Large intestine (tissue), 3 donors: ENCODE measurements at regions not wholly inside any gene's neighbourhood (a gene's known extent, or its start where the extent isn't known, plus 50 kb on each side); places are given as distances from the start of the nearest gene placed in this dataset.
"Not testable (repeated sequence)": the region's sequence is repeated elsewhere in the genome, so short reads cannot be mapped to it uniquely, and the experiment has no call there.

ENCODE experiments used
- DNase-seq, 2 donors: peaks; one replicate each; pipeline versions ENCODE4 v3.0.0 to v3.0.0-alpha.2; 2013
- H3K27ac ChIP-seq: one replicate; pipeline ENCODE4 v1.5.1; 2013; ENCODE audit warnings: low read length
- H3K27me3 ChIP-seq: 2 replicates; pipeline ENCODE4 v1.6.1; 2013; ENCODE audit warnings: low read length; ENCODE audit not compliant: control insufficient read depth, insufficient read depth
- H3K36me3 ChIP-seq: 2 replicates; pipeline ENCODE4 v1.6.1; 2013; ENCODE audit warnings: low read length; ENCODE audit not compliant: control insufficient read depth, insufficient read depth
- H3K4me1 ChIP-seq: one replicate; pipeline ENCODE4 v1.6.1; 2013; ENCODE audit warnings: low read length; ENCODE audit not compliant: control insufficient read depth, insufficient read depth
- H3K4me3 ChIP-seq: one replicate; pipeline ENCODE4 v1.5.1; 2013; ENCODE audit warnings: low read length
- H3K9me3 ChIP-seq: one replicate; pipeline ENCODE4 v1.6.1; 2013; ENCODE audit warnings: mild to moderate bottlenecking, low read depth, low read length, moderate library complexity; ENCODE audit not compliant: control insufficient read depth
- WGBS: methylation state at CpG from one replicate; pipeline ENCODE4 v1.1.5; 2013; ENCODE audit warnings: low lambda C conversion rate; ENCODE audit not compliant: insufficient coverage; 5-methylcytosine and 5-hydroxymethylcytosine counted together

DNA sequence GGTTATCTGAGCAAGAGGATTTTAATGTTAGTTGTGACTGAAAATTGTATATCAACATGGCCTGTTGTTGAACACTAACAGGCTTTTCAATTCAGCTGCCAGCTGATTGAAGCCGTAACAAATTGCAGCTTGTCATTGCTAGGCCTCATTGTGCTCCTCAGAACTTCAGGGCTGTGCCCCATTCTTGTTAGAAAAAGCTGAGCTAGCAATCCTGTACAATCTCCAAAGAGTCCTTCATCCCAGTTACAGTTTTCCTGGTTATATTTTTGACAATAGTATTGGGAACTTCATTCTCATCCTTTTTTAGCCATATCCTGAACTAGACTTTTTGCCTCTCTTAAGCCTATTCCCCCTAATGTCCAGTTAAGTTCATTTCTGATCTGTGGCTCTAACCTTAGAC is 564.1 kb upstream of the ATXN7L3B start:
- H3K4me3 ChIP-seq: no peak overlapping the region
- no peak for DNase-seq
- no CpG with 5 or more reads among the region's 1 CpG for WGBS

DNA sequence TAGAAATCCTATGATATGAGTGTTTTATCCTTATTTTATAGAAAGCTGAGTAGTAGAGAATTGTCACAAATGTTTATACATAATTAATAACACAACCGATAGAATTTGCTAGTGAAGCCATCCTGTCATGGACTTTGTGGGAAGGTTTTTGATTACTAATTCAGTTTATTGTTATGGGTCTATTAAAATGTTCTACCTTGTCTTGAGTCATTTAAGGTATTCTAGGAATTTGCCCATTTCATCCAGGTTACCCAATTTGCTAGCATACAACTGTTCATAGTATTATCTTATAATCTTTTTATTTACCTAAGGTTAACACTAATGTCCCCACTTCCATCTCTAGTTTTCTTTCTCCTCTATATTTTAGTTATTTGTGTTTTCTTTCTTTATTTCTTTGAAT is 553.1 kb upstream of the ATXN7L3B start:
- Histone ChIP-seq H3K9me3 (no peaks in the 10 kb centered on the region), H3K4me3 (no peak overlapping the region), H3K36me3 (no peaks in the 10 kb centered on the region), H3K27ac (no peak overlapping the region), H3K27me3 (no peaks in the 10 kb centered on the region), H3K4me1 (no peaks in the 10 kb centered on the region)
- no CpG with 5 or more reads among the region's 1 CpG for WGBS
- DNase-seq: no peak

More for the DNA sequence above, 564.1 kb upstream of the ATXN7L3B start:
- Histone ChIP-seq H3K36me3 (no peaks in the 10 kb centered on the region), H3K27me3 (no peaks in the 10 kb centered on the region), H3K27ac (no peak overlapping the region), H3K4me1 (no peaks in the 10 kb centered on the region), H3K9me3 (no peaks in the 10 kb centered on the region)

GRCh38 chr12:73991138-73991537 is 546.5 kb upstream of the ATXN7L3B start:
- Histone ChIP-seq H3K27me3 (no peaks in the 10 kb centered on the region), H3K27ac (no peak overlapping the region), H3K4me3 (no peak overlapping the region), H3K36me3 (no peaks in the 10 kb centered on the region), H3K9me3 (no peaks in the 10 kb centered on the region), H3K4me1 (no peaks in the 10 kb centered on the region)
- 79% methylated on average over 3 of the region's 3 CpGs for WGBS
- no peak for DNase-seq

- Histone ChIP-seq H3K27ac (no peak overlapping the region), H3K4me3 (no peak overlapping the region), H3K27me3 (no peaks in the 10 kb centered on the region), H3K9me3 (no peaks in the 10 kb centered on the region), H3K36me3 (no peaks in the 10 kb centered on the region), H3K4me1 (no peaks in the 10 kb centered on the region)
- no peak for DNase-seq
- no CpG with 5 or more reads among the region's 1 CpG for WGBS
Observed at GRCh38 chr12:73998894-73999293, 538.7 kb upstream of the ATXN7L3B start.

DNA sequence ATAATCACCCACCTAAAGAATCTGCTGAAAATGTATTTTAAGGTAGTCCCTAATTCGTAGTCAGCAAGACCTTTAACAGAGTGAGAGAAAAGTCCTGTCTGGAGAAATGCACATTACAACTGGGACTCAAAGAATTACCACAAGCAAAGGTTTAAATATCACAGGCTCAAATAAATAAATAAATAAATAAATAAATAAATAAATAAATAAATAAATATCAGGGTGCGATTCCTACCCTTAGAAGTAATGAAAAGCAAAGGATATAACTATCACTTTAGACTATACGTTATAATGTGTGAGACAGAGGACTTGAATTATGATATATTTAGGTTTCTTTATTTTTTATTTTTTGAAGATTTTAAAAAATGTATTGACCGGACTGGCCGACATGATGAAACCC is 522.5 kb upstream of the ATXN7L3B start:
- no peak overlapping the region for H3K27ac ChIP-seq
- no peaks in the 10 kb centered on the region for H3K4me1 ChIP-seq
- no peak for DNase-seq
- H3K36me3 ChIP-seq: no peaks in the 10 kb centered on the region
- H3K9me3 ChIP-seq: no peaks in the 10 kb centered on the region
- 85% methylated on average over 2 of the region's 5 CpGs for WGBS
- no peaks in the 10 kb centered on the region for H3K27me3 ChIP-seq
- H3K4me3 ChIP-seq: no peak overlapping the region

GRCh38 chr12:74016324-74016723 is 521.3 kb upstream of the ATXN7L3B start:
- not testable (repeated sequence) for H3K9me3 ChIP-seq, DNase-seq, H3K4me1 ChIP-seq, H3K36me3 ChIP-seq, H3K27me3 ChIP-seq, H3K4me3 ChIP-seq, H3K27ac ChIP-seq
- no CpG with 5 or more reads among the region's 5 CpGs for WGBS

DNA sequence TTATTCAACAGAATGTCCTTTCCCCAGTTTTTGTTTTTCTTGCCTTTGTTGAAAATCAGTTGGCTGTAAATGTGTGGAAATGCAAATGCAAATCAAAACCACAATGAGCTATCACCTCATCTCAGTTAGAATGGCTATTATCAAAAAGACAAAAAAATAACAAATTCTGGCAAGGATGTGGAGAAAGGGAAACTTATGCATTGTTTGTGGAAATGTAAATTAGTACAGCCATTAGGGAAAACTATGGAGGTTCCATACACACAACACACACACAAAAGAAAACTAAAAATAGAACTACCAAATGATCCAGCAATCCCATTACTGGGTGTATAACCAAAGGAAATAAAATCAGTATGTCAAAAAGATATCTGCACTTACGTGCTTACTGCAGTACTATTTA is 518.8 kb upstream of the ATXN7L3B start:
- H3K27ac ChIP-seq: no peak overlapping the region
- H3K4me3 ChIP-seq: no peak overlapping the region
- 90% methylated on average over 1 of the region's 1 CpG for WGBS
- no peaks in the 10 kb centered on the region for H3K36me3 ChIP-seq
- H3K27me3 ChIP-seq: no peaks in the 10 kb centered on the region
- no peak for DNase-seq
- no peaks in the 10 kb centered on the region for H3K4me1 ChIP-seq
- no peaks in the 10 kb centered on the region for H3K9me3 ChIP-seq

DNA sequence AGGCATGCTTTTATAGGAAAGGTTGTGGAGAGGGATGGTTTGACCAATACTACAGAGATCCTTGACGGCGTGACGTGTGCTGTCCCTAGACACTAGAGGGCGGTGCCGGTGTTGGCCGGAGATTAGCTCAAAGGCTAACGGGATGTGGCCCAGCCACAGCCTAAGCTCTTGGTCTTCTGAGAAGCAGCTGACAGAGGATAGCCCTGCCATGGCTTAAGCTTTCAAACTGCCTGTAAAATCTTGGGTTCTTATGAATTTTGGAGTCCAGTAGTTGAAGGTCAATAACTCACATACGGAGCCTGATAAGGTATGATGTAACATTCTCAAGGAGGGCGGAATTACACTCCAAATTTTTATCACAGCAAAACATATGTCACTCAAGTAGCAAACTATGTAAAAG is 515.7 kb upstream of the ATXN7L3B start:
- WGBS: no CpG with 5 or more reads among the region's 9 CpGs
- Histone ChIP-seq H3K36me3 (no peaks in the 10 kb centered on the region), H3K4me1 (no peaks in the 10 kb centered on the region), H3K27me3 (no peaks in the 10 kb centered on the region), H3K9me3 (no peaks in the 10 kb centered on the region), H3K4me3 (no peak overlapping the region), H3K27ac (no peak overlapping the region)
- DNase-seq: peak; percentile 9 to 20

GRCh38 chr12:74031045-74031444 is 506.6 kb upstream of the ATXN7L3B start:
- H3K27me3 ChIP-seq: no peaks in the 10 kb centered on the region
- no peaks in the 10 kb centered on the region for H3K9me3 ChIP-seq
- WGBS: no CpG with 5 or more reads among the region's 2 CpGs
- no peak overlapping the region for H3K27ac ChIP-seq
- no peak for DNase-seq
- H3K36me3 ChIP-seq: no peaks in the 10 kb centered on the region
- no peak overlapping the region for H3K4me3 ChIP-seq
- no peaks in the 10 kb centered on the region for H3K4me1 ChIP-seq

DNA sequence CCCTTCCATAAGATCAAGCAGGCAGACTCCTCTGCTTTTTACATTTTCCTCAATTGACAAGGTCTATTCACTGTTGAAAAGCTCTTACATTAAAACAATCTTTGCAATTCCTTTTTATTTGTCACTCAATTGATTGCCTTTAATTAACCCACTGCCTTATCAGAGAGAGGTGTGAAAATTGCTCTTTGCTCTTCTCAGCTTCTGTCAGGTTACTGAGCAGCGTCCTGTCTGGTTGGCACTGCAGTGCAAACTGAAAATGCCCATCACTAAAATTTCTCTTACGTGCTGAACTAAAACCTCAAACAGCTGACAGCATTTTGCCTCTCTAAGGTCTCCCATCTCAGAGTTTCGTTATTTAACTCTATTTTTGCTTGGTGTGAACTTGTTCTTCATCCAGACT is 504.1 kb upstream of the ATXN7L3B start:
- Histone ChIP-seq H3K27ac (no peak overlapping the region), H3K36me3 (no peaks in the 10 kb centered on the region), H3K27me3 (no peaks in the 10 kb centered on the region), H3K9me3 (no peaks in the 10 kb centered on the region), H3K4me3 (no peak overlapping the region), H3K4me1 (no peaks in the 10 kb centered on the region)
- DNase-seq: no peak
- 83% methylated on average over 1 of the region's 3 CpGs for WGBS

- H3K9me3 ChIP-seq, DNase-seq, H3K27ac ChIP-seq, H3K36me3 ChIP-seq, H3K4me1 ChIP-seq, H3K27me3 ChIP-seq, H3K4me3 ChIP-seq: not testable (repeated sequence)
- WGBS: 93% methylated on average over 2 of the region's 2 CpGs
Observed at GRCh38 chr12:74039138-74039537, 498.5 kb upstream of the ATXN7L3B start.
